Glutamatergic neuron (in vitro differentiated cells): ENCODE measurements at regions not wholly inside any gene's neighbourhood (a gene's known extent, or its start where the extent isn't known, plus 50 kb on each side); places are given as distances from the start of the nearest gene placed in this dataset.

Experiments used
- DNase-seq: peaks from one replicate; pipeline ENCODE4 v3.0.0; 2022
- H3K27ac Mint-ChIP-seq: one replicate; pipeline ENCODE4 v1.8.0; 2020; ENCODE audit warnings: mild to moderate bottlenecking, mixed read lengths, inconsistent platforms; ENCODE audit not compliant: unreplicated experiment
- H3K27me3 Mint-ChIP-seq: one replicate; pipeline ENCODE4 v1.8.0; 2020; ENCODE audit warnings: mild to moderate bottlenecking, moderate library complexity, mixed read lengths, inconsistent platforms; ENCODE audit not compliant: unreplicated experiment
- H3K36me3 Mint-ChIP-seq: one replicate; pipeline ENCODE4 v1.8.0; 2020; ENCODE audit warnings: mild to moderate bottlenecking, mixed read lengths, inconsistent platforms; ENCODE audit not compliant: unreplicated experiment
- H3K4me1 Mint-ChIP-seq: one replicate; pipeline ENCODE4 v1.8.0; 2020; ENCODE audit warnings: mild to moderate bottlenecking, low read depth, mixed read lengths, inconsistent platforms; ENCODE audit not compliant: unreplicated experiment
- H3K4me3 Mint-ChIP-seq: one replicate; pipeline ENCODE4 v1.8.0; 2020; ENCODE audit warnings: mild to moderate bottlenecking, mixed read lengths, inconsistent platforms; ENCODE audit not compliant: unreplicated experiment
- H3K9me3 Mint-ChIP-seq: one replicate; pipeline ENCODE4 v1.8.0; 2020; ENCODE audit warnings: mild to moderate bottlenecking, moderate library complexity, mixed read lengths, inconsistent platforms; ENCODE audit not compliant: unreplicated experiment
- CTCF ChIP-seq: fragments of 200-600 bp; sonication (generic); IDR thresholded peaks from one replicate; pipeline ENCODE4 v1.5.0; 2021; ENCODE audit not compliant: partially characterized antibody, unreplicated experiment

DNA sequence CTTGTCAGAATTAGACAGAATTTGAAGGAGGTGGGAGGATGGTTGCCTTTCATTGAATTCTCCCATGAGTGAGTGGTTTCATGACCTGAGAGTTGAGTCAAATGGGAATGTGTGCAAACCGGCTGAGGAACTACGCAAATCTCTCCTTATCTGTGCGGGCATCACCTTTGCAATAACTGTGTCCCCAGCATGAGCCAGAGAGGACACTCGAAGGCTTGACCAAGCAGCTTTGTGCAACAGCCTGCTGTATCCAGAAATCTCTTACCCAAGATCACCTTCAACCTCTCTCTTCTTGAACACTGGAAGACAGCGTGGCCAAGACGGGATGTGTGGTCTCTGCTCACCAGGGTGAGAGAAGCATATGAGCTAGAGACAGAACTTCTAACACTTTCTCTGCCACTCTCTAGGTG is 93.8 kb upstream of the IKZF1 start:
- H3K9me3 Mint-ChIP-seq: peaks cover 4% of the 10 kb centered on the region
- no peak overlapping the region for H3K27ac Mint-ChIP-seq
- no peaks in the 10 kb centered on the region for H3K4me1 Mint-ChIP-seq
- no peaks in the 10 kb centered on the region for H3K36me3 Mint-ChIP-seq
- peaks cover 13% of the 10 kb centered on the region for H3K27me3 Mint-ChIP-seq
- TF ChIP-seq CTCF: no peak
- H3K4me3 Mint-ChIP-seq: no peak overlapping the region
- no peak for DNase-seq

- Mint-ChIP-seq H3K27me3 (peaks cover 13% of the 10 kb centered on the region), H3K4me1 (no peaks in the 10 kb centered on the region), H3K27ac (no peak overlapping the region), H3K36me3 (no peaks in the 10 kb centered on the region), H3K9me3 (peaks cover 4% of the 10 kb centered on the region), H3K4me3 (no peak overlapping the region)
- TF ChIP-seq CTCF: no peak
- DNase-seq: no peak
Measured at GRCh38 chr7:50209461-50210135, 94.9 kb upstream of the IKZF1 start.

GRCh38 chr7:50208378-50208982 is 96.0 kb upstream of the IKZF1 start:
- peaks cover 4% of the 10 kb centered on the region for H3K9me3 Mint-ChIP-seq
- peaks cover 11% of the 10 kb centered on the region for H3K27me3 Mint-ChIP-seq
- no peak for TF ChIP-seq CTCF
- DNase-seq: no peak
- H3K27ac Mint-ChIP-seq: no peak overlapping the region
- H3K4me1 Mint-ChIP-seq: no peaks in the 10 kb centered on the region
- no peaks in the 10 kb centered on the region for H3K36me3 Mint-ChIP-seq
- H3K4me3 Mint-ChIP-seq: no peak overlapping the region

- Mint-ChIP-seq H3K36me3 (no peaks in the 10 kb centered on the region), H3K4me1 (no peaks in the 10 kb centered on the region), H3K27ac (no peak overlapping the region), H3K9me3 (peaks cover 4% of the 10 kb centered on the region), H3K27me3 (peaks cover 11% of the 10 kb centered on the region), H3K4me3 (no peak overlapping the region)
- TF ChIP-seq CTCF: no peak
- DNase-seq: no peak
Measured at GRCh38 chr7:50207686-50208255, 96.7 kb upstream of the IKZF1 start.

DNA sequence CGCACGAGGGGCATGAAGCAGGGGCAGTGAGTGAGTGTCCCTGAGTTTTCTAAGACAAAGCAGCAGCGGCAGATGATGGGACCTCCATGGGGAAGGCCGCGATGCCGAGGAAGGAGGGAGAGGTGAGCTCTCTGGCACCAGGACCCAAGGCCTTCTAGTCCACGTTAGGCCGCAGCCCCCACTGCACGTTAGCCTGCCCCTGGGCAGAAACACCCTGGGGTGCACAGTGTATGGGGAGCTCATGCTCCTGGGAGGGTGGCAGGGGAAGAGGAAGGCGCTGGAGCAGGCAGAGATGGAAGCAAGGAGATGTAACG is 97.3 kb upstream of the IKZF1 start:
- H3K36me3 Mint-ChIP-seq: no peaks in the 10 kb centered on the region
- no peak overlapping the region for H3K4me3 Mint-ChIP-seq
- no peak for TF ChIP-seq CTCF
- no peak overlapping the region for H3K27ac Mint-ChIP-seq
- no peak for DNase-seq
- H3K9me3 Mint-ChIP-seq: peaks cover 4% of the 10 kb centered on the region
- H3K4me1 Mint-ChIP-seq: no peaks in the 10 kb centered on the region
- H3K27me3 Mint-ChIP-seq: peaks cover 7% of the 10 kb centered on the region
